WTC11 (cell line): ENCODE measurements at regions not wholly inside any gene's neighbourhood (a gene's known extent, or its start where the extent isn't known, plus 50 kb on each side); places are given as distances from the start of the nearest gene placed in this dataset.

Experiments used
- ATAC-seq: fragments of 200-7000 bp; cut with Tn5 transposase; 2 replicates; pipeline ENCODE4 v1.10.0; 2021; ENCODE audit warnings: mild to moderate bottlenecking, moderate library complexity
- CTCF ChIA-PET: fragments of 300-600 bp; sonication (Branson Sonifier 250); formaldehyde crosslinking; loops from one replicate; lab custom pipeline; 2021; ENCODE audit warnings: antibody characterized with exemption; lab: Charles Lee
- POLR2A ChIA-PET: fragments of 350-600 bp; sonication (Branson Sonifier 250); formaldehyde crosslinking; loops from one replicate; lab custom pipeline; 2021; ENCODE audit warnings: antibody characterized with exemption; lab: Charles Lee
- DNase-seq: peaks from one replicate; pipeline ENCODE4 v3.0.0; 2021; ENCODE audit warnings: low spot score
- H3K27ac Mint-ChIP-seq: 2 replicates; pipeline ENCODE4 v1.8.0; 2021; ENCODE audit warnings: mixed read lengths
- H3K27me3 Mint-ChIP-seq: 2 replicates; pipeline ENCODE4 v1.8.0; 2021; ENCODE audit warnings: low read depth, mild to moderate bottlenecking, moderate library complexity, mixed read lengths
- H3K36me3 Mint-ChIP-seq: 2 replicates; pipeline ENCODE4 v1.8.0; 2021; ENCODE audit warnings: mixed read lengths
- H3K4me1 Mint-ChIP-seq: 2 replicates; pipeline ENCODE4 v1.8.0; 2022; ENCODE audit warnings: mixed read lengths
- H3K4me3 Mint-ChIP-seq: 2 replicates; pipeline ENCODE4 v1.8.0; 2021; ENCODE audit warnings: mild to moderate bottlenecking, moderate library complexity, mixed read lengths
- H3K9me3 Mint-ChIP-seq: 2 replicates; pipeline ENCODE4 v1.8.0; 2021; ENCODE audit warnings: mixed read lengths
- AR ChIP-seq: fragments of 250-450 bp; sonication (Bioruptor Pico); IDR thresholded peaks from 2 replicates; pipeline ENCODE4 v1.9.0; 2021; ENCODE audit warnings: mild to moderate bottlenecking
- ATF1 ChIP-seq: sonication (generic); formaldehyde crosslinking; IDR thresholded peaks from 2 replicates; pipeline ENCODE4 v1.8.1; 2023; ENCODE audit warnings: mild to moderate bottlenecking, moderate library complexity, missing genetic modification reagents
- CREB1 ChIP-seq: sonication (generic); formaldehyde crosslinking; IDR thresholded peaks from 2 replicates; pipeline ENCODE4 v1.8.0; 2023; ENCODE audit warnings: mild to moderate bottlenecking, missing genetic modification reagents
- E2F5 ChIP-seq: sonication (generic); formaldehyde crosslinking; IDR thresholded peaks from 2 replicates; pipeline ENCODE4 v1.8.1; 2022; ENCODE audit warnings: mild to moderate bottlenecking, moderate library complexity, missing genetic modification reagents
- FOXJ3 ChIP-seq: sonication (generic); formaldehyde crosslinking; IDR thresholded peaks from 2 replicates; pipeline ENCODE4 v1.9.0; 2021; ENCODE audit warnings: missing genetic modification reagents, mild to moderate bottlenecking, borderline replicate concordance
- FOXK1 ChIP-seq: sonication (generic); formaldehyde crosslinking; IDR thresholded peaks from 2 replicates; pipeline ENCODE4 v1.8.0; 2022; ENCODE audit warnings: mild to moderate bottlenecking, moderate library complexity, missing genetic modification reagents
- IRF1 ChIP-seq: sonication (generic); formaldehyde crosslinking; IDR thresholded peaks from 2 replicates; pipeline ENCODE4 v1.8.0; 2023; ENCODE audit warnings: missing genetic modification reagents
- JAZF1 ChIP-seq: fragments of 250-450 bp; sonication (Bioruptor Pico); IDR thresholded peaks from 2 replicates; pipeline ENCODE4 v1.9.0; 2021; ENCODE audit warnings: moderate library complexity, mild to moderate bottlenecking, inconsistent platforms
- NR1H2 ChIP-seq: sonication (generic); formaldehyde crosslinking; IDR thresholded peaks from 2 replicates; pipeline ENCODE4 v1.9.0; 2021; ENCODE audit warnings: mild to moderate bottlenecking, moderate library complexity, missing genetic modification reagents
- PRRX2 ChIP-seq: fragments of 250-450 bp; sonication (Bioruptor Pico); IDR thresholded peaks from 2 replicates; pipeline ENCODE4 v1.8.0; 2021; ENCODE audit warnings: mild to moderate bottlenecking
- SOX15 ChIP-seq: fragments of 250-450 bp; sonication (Bioruptor Pico); IDR thresholded peaks from 2 replicates; pipeline ENCODE4 v1.9.0; 2021; ENCODE audit warnings: mild to moderate bottlenecking
- USF2 ChIP-seq: sonication (generic); formaldehyde crosslinking; IDR thresholded peaks from 2 replicates; pipeline ENCODE4 v1.8.1; 2023; ENCODE audit warnings: mild to moderate bottlenecking, missing genetic modification reagents, moderate library complexity
- ZBTB43 ChIP-seq: sonication (generic); formaldehyde crosslinking; IDR thresholded peaks from 2 replicates; pipeline ENCODE4 v1.8.1; 2023; ENCODE audit warnings: mild to moderate bottlenecking, missing genetic modification reagents
- ZNF138 ChIP-seq: sonication (generic); formaldehyde crosslinking; conservative IDR thresholded peaks from 2 replicates; pipeline ENCODE4 v1.8.1; 2022; ENCODE audit warnings: mild to moderate bottlenecking, moderate library complexity, missing genetic modification reagents
- ZNF396 ChIP-seq: fragments of 250-450 bp; sonication (Bioruptor Pico); IDR thresholded peaks from 2 replicates; pipeline ENCODE4 v1.8.0; 2021; ENCODE audit warnings: mild to moderate bottlenecking, moderate library complexity, borderline replicate concordance
- ZNF512 ChIP-seq: sonication (generic); formaldehyde crosslinking; IDR thresholded peaks from 2 replicates; pipeline ENCODE4 v1.8.1; 2022; ENCODE audit warnings: missing genetic modification reagents, borderline replicate concordance
- ZNF671 ChIP-seq: fragments of 250-450 bp; sonication (Bioruptor Pico); IDR thresholded peaks from 2 replicates; pipeline ENCODE4 v1.8.0; 2021; ENCODE audit warnings: mild to moderate bottlenecking

- no peak for TF ChIP-seq PRRX2 (CRISPR knock-in tag)
- TF ChIP-seq AR (CRISPR knock-in tag), result no peak
- TF ChIP-seq ATF1 (CRISPR knock-in tag), result no peak
- TF ChIP-seq FOXJ3 (CRISPR knock-in tag), result no peak
- no peak for TF ChIP-seq CREB1
- no peak for TF ChIP-seq USF2 (CRISPR knock-in tag)
- TF ChIP-seq ZNF138 (CRISPR knock-in tag), result no peak
Observed at GRCh38 chr1:112059679-112060078, 70.2 kb upstream of the KCND3 start (continued).

- no peak for TF ChIP-seq NR1H2 (CRISPR knock-in tag)
- TF ChIP-seq FOXK1 (CRISPR knock-in tag), result no peak
- TF ChIP-seq ZNF396, result no peak
- no peak for TF ChIP-seq E2F5 (CRISPR knock-in tag)
- TF ChIP-seq AR (CRISPR knock-in tag), result no peak
- no peak for TF ChIP-seq ZNF512 (CRISPR knock-in tag)
- no peak for TF ChIP-seq SOX15 (CRISPR knock-in tag)
- no peak for TF ChIP-seq ZNF671 (CRISPR knock-in tag)
- TF ChIP-seq IRF1 (CRISPR knock-in tag), result no peak
- TF ChIP-seq JAZF1 (CRISPR knock-in tag), result no peak
- TF ChIP-seq ZBTB43 (CRISPR knock-in tag), result no peak
- Mint-ChIP-seq H3K4me3 (no peak overlapping the region), H3K36me3 (peaks cover 15% of the 10 kb centered on the region), H3K4me1 (peaks cover 15% of the 10 kb centered on the region), H3K9me3 (peaks cover 30% of the 10 kb centered on the region), H3K27me3 (no peaks in the 10 kb centered on the region), H3K27ac (no peak overlapping the region)
- POLR2A ChIA-PET, result no interaction called here
- ATAC-seq (no peak), DNase-seq (no peak)
- CTCF ChIA-PET, result interaction anchor here (1.1 kb wide), 1 partner anchor 93 kb away, joined by 3 read pairs; no protein-coding TSS in a partner anchor
Observed at GRCh38 chr1:112060261-112060660, 70.8 kb upstream of the KCND3 start.
